ENCODE measurements at regions not wholly inside any gene's neighbourhood (a gene's known extent, or its start where the extent isn't known, plus 50 kb on each side); places are given as distances from the start of the nearest gene placed in this dataset.

DNA sequence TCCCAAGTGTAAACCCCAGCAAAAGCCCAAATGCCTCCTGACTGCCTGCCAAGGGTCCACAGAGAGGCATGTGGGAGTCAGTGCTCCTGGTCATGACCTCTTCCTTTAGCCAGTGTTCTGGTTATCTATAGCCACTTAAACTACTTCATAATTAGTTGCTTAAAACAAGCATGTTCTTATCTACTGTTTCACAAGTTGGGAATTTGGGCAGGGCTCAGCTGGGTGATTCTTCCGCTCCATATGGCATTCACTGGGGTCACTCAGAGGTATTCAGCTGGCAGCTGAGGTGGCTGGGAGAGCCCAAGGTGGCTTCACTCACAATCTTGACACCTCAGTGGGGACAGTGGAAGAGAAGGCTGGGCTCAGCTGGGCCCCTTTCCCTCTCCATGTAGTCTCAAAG, 184.0 kb upstream of the RGS6 start:
- TF ChIP-seq, protein P1, sequence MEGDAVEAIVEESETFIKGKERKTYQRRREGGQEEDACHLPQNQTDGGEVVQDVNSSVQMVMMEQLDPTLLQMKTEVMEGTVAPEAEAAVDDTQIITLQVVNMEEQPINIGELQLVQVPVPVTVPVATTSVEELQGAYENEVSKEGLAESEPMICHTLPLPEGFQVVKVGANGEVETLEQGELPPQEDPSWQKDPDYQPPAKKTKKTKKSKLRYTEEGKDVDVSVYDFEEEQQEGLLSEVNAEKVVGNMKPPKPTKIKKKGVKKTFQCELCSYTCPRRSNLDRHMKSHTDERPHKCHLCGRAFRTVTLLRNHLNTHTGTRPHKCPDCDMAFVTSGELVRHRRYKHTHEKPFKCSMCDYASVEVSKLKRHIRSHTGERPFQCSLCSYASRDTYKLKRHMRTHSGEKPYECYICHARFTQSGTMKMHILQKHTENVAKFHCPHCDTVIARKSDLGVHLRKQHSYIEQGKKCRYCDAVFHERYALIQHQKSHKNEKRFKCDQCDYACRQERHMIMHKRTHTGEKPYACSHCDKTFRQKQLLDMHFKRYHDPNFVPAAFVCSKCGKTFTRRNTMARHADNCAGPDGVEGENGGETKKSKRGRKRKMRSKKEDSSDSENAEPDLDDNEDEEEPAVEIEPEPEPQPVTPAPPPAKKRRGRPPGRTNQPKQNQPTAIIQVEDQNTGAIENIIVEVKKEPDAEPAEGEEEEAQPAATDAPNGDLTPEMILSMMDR (IDR thresholded peaks at IDR 0.05 in 8 of 11, conservative IDR thresholded peaks at IDR 0.05 in 3 of 11), result no peak
- TF ChIP-seq POLR2A (IDR thresholded peaks at IDR 0.05), result no peak
